ENCODE measurements at regions not wholly inside any gene's neighbourhood (a gene's known extent, or its start where the extent isn't known, plus 50 kb on each side); places are given as distances from the start of the nearest gene placed in this dataset.
"Not testable (repeated sequence)": the region's sequence is repeated elsewhere in the genome, so short reads cannot be mapped to it uniquely, and the experiment has no call there.

DNA sequence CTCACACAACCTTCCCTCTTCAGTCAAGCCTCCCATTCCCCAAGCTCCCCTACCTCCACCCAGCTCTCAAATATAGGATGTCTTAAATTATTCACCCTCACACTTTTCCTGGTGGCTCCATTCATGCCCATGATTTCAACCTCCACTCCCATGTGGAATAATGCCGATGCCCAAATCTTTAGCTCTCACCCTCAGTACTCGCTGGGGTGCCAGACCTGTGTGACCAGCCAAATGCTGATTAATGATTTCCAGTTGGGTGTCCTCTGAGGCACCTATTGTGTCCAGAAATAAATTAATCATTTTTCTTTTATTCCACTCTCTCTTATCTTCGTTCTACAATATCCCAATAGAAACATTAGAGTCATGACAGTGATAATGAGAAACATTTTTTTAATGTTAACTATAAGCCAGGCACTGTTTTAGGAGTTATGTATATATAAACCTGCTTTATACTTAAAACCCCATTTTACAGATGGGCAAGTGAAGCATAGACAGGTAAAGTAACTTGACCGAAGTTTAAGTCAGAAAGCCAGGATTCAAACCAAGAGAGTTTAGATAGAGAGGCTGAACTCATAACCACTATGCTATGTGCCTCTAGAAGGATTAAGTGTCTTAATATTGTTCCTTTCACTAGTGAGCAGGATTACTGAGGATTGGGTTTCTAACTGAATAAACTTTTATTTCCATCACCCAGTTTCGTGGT is 209.7 kb downstream of the DUSP10 start:
- H3K9me3 Mint-ChIP-seq: no peaks in the 10 kb centered on the region
- DNase-seq: no peak
- ATAC-seq: no peak
- no peaks in the 10 kb centered on the region for H3K36me3 Mint-ChIP-seq (ENCODE audit: low read depth)
- H3K4me1 Mint-ChIP-seq: no peaks in the 10 kb centered on the region
- peaks cover 27% of the 10 kb centered on the region for H3K27me3 Mint-ChIP-seq
- no peak overlapping the region for H3K4me3 Mint-ChIP-seq
- no peak overlapping the region for H3K27ac Mint-ChIP-seq

- Mint-ChIP-seq H3K4me3 (no peak overlapping the region), H3K27me3 (peaks cover 31% of the 10 kb centered on the region), H3K9me3 (no peaks in the 10 kb centered on the region), H3K36me3 (ENCODE audit: low read depth) (no peaks in the 10 kb centered on the region), H3K27ac (no peak overlapping the region), H3K4me1 (no peaks in the 10 kb centered on the region)
- ATAC-seq: no peak
- no peak for DNase-seq
Observed at GRCh38 chr1:221541296-221541695, 200.6 kb downstream of the DUSP10 start.

DNA sequence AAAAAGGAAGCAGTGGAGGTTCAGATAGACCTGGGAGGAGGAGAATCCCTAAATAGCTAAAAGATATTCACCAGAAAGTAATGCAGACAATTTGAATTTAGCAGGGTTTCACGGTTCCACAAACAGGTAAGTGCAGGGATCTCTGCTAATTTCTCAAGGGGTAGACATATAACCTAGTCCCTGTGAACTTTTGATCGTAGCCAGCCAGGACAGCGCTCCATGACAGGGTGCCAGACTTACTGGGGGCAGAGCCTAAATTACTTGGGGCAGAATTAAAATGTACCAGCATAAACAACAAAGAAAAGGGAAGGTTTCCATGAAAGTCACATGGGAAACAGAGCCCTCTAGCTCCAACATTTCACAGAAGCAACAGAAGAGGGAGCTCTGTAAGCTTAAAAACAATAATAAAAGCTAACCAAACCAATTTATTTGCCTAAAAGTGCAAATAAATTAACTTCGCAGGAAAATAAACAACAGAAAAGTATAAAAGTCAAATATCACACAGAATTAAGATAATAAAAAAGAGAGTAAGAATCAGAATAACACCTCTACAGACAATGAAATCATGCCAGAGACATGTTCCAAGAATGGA is 198.3 kb downstream of the DUSP10 start:
- no peak overlapping the region for H3K27ac Mint-ChIP-seq
- no peaks in the 10 kb centered on the region for H3K9me3 Mint-ChIP-seq
- no peak overlapping the region for H3K4me3 Mint-ChIP-seq
- peaks cover 9% of the 10 kb centered on the region for H3K27me3 Mint-ChIP-seq
- H3K36me3 Mint-ChIP-seq (ENCODE audit: low read depth): no peaks in the 10 kb centered on the region
- no peak for DNase-seq
- no peak for ATAC-seq
- no peaks in the 10 kb centered on the region for H3K4me1 Mint-ChIP-seq

GRCh38 chr1:221548942-221549341 is 192.9 kb downstream of the DUSP10 start:
- Mint-ChIP-seq H3K27me3 (no peaks in the 10 kb centered on the region), H3K27ac (no peak overlapping the region), H3K4me1 (no peaks in the 10 kb centered on the region), H3K36me3 (ENCODE audit: low read depth) (no peaks in the 10 kb centered on the region), H3K4me3 (no peak overlapping the region), H3K9me3 (no peaks in the 10 kb centered on the region)
- ATAC-seq (no peak), DNase-seq (no peak)

DNA sequence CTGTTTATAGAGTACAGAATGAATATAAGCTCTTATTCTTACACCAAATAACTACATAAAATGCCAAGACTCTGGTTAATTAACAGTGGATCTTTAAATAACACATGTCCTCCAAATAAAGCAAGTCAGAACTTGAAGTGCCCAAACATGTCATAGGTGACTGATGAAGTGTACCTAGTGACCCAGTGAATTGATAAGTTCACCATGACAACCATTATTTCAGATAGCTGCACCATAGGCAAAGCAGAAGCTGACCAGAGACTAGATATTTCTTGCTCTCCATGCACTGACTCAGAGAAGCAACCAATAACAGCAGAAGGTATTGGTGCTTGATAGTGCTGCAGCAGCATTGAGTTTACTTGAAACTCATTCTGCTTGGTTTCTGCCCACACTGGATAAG is 192.1 kb downstream of the DUSP10 start:
- H3K4me1 Mint-ChIP-seq: no peaks in the 10 kb centered on the region

GRCh38 chr1:221552792-221553191 is 189.1 kb downstream of the DUSP10 start:
- not testable (repeated sequence) for H3K4me3 Mint-ChIP-seq; DNase-seq; H3K27me3 Mint-ChIP-seq; H3K4me1 Mint-ChIP-seq; H3K36me3 Mint-ChIP-seq (ENCODE audit: low read depth); ATAC-seq; H3K27ac Mint-ChIP-seq; H3K9me3 Mint-ChIP-seq

More for the DNA sequence above, 192.1 kb downstream of the DUSP10 start:
- ATAC-seq (no peak), DNase-seq (no peak)
- Mint-ChIP-seq H3K27me3 (no peaks in the 10 kb centered on the region), H3K27ac (no peak overlapping the region), H3K36me3 (ENCODE audit: low read depth) (no peaks in the 10 kb centered on the region), H3K4me3 (no peak overlapping the region), H3K9me3 (no peaks in the 10 kb centered on the region)

DNA sequence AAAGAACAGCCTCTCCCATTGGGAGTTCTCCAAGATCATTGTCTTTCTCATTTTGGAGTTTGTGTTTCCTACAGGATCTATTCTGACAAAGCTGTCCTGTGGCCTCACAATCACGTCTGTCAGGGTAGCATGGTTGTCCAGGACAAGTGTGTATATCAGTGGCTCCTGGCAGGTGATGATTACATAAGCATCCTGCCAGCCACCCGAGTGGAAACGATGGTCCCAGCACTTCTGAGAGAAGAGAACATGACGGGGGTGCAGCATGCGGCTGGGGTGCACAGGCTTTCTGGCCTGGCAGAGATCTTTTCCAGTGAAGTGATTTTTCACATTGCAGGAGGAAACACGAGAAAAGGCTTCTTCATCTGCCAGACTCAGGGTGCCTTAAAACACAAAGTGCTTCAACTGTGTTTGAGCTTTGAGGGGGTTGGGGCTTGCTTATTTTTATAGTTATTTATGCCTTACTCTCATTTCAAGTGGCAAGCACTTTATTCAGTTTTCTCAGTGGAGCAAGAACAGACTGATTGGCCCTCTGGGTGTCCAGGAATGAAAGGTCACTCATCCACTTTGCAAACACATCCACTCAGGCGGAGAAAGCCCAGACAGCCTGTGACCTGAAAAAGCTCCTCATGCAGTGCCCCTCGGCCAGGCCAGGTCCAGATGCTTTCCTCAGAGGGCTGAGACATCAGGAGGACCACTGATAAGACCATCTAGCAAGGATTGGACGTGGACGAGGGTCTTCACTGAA is 186.0 kb downstream of the DUSP10 start:
- Mint-ChIP-seq H3K27me3 (peaks cover 1% of the 10 kb centered on the region), H3K4me1 (no peaks in the 10 kb centered on the region), H3K4me3 (no peak overlapping the region), H3K36me3 (ENCODE audit: low read depth) (no peaks in the 10 kb centered on the region), H3K9me3 (no peaks in the 10 kb centered on the region), H3K27ac (no peak overlapping the region)
- DNase-seq: no peak
- ATAC-seq: no peak

DNA sequence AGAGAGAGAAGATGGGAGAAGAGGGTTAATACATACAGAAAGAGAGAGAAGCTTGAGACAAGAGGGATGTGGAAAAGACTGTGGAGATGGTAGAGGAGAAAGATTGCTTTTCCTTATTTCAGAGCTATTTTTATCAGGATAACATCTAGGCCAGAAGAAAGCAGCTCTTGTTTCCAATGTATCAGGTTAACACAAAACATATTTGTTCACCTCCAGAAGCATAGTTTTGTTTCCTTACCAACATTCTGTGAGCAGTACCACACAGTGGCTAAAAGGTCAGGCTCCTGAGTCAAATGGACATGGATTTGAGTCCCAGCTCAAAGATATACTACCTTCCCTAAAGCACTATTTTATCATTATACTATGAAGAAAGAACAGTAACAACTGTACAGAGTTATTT is 185.5 kb downstream of the DUSP10 start:
- Mint-ChIP-seq H3K36me3 (ENCODE audit: low read depth) (no peaks in the 10 kb centered on the region), H3K4me3 (no peak overlapping the region), H3K27me3 (peaks cover 1% of the 10 kb centered on the region), H3K27ac (no peak overlapping the region), H3K4me1 (no peaks in the 10 kb centered on the region), H3K9me3 (no peaks in the 10 kb centered on the region)
- ATAC-seq (no peak), DNase-seq (no peak)

- Mint-ChIP-seq H3K9me3 (no peaks in the 10 kb centered on the region), H3K27me3 (peaks cover 1% of the 10 kb centered on the region), H3K27ac (no peak overlapping the region), H3K4me3 (no peak overlapping the region), H3K36me3 (ENCODE audit: low read depth) (no peaks in the 10 kb centered on the region), H3K4me1 (no peaks in the 10 kb centered on the region)
- ATAC-seq (no peak), DNase-seq (no peak)
Observed at GRCh38 chr1:221557013-221557412, 184.9 kb downstream of the DUSP10 start.

DNA sequence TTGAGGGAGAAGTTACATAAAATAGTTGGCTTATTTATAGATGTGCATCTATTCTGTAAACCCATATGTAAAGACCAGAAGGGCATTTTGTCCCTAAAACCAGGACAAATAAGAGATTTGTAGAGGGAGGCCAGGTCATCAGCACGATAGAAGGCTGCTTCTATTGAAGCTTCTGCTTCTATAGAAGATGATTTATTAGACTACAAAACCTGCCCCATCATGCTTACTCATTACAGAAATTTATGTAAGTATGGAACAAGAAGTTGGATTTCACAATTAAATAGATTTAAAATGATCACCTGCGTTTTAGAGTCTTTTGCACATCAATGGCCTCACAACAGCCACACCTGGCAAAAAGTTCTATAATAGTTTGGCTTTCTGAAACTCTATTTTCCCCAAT is 183.5 kb downstream of the DUSP10 start:
- Mint-ChIP-seq H3K27me3 (peaks cover 1% of the 10 kb centered on the region), H3K27ac (no peak overlapping the region), H3K9me3 (no peaks in the 10 kb centered on the region), H3K4me1 (no peaks in the 10 kb centered on the region), H3K36me3 (ENCODE audit: low read depth) (no peaks in the 10 kb centered on the region), H3K4me3 (no peak overlapping the region)
- ATAC-seq: no peak
- DNase-seq: no peak

- Mint-ChIP-seq H3K36me3 (ENCODE audit: low read depth) (no peaks in the 10 kb centered on the region), H3K9me3 (no peaks in the 10 kb centered on the region), H3K4me1 (no peaks in the 10 kb centered on the region), H3K4me3 (no peak overlapping the region), H3K27me3 (peaks cover 1% of the 10 kb centered on the region), H3K27ac (no peak overlapping the region)
- ATAC-seq (no peak), DNase-seq (no peak)
Observed at GRCh38 chr1:221559911-221560310, 182.0 kb downstream of the DUSP10 start.

- Mint-ChIP-seq H3K36me3 (ENCODE audit: low read depth) (no peaks in the 10 kb centered on the region), H3K4me1 (no peaks in the 10 kb centered on the region), H3K9me3 (no peaks in the 10 kb centered on the region), H3K4me3 (no peak overlapping the region), H3K27me3 (peaks cover 1% of the 10 kb centered on the region), H3K27ac (no peak overlapping the region)
- DNase-seq (no peak), ATAC-seq (no peak)
Observed at GRCh38 chr1:221562542-221563475, 179.1 kb downstream of the DUSP10 start.

GRCh38 chr1:221563476-221563921 is 178.4 kb downstream of the DUSP10 start:
- Mint-ChIP-seq H3K4me3 (no peak overlapping the region), H3K9me3 (no peaks in the 10 kb centered on the region), H3K36me3 (ENCODE audit: low read depth) (no peaks in the 10 kb centered on the region), H3K27me3 (peaks cover 1% of the 10 kb centered on the region), H3K4me1 (no peaks in the 10 kb centered on the region), H3K27ac (no peak overlapping the region)
- DNase-seq (no peak), ATAC-seq (no peak)

GRCh38 chr1:221564891-221565290 is 177.0 kb downstream of the DUSP10 start:
- Mint-ChIP-seq H3K4me3 (no peak overlapping the region), H3K36me3 (ENCODE audit: low read depth) (no peaks in the 10 kb centered on the region), H3K9me3 (no peaks in the 10 kb centered on the region), H3K4me1 (no peaks in the 10 kb centered on the region), H3K27ac (no peak overlapping the region), H3K27me3 (no peaks in the 10 kb centered on the region)
- no peak for ATAC-seq
- DNase-seq: no peak

Measured in activated naive CD8-positive, alpha-beta T cell treated with anti-CD3 and anti-CD28 coated beads, Interleukin-2, amount 50 U/mL, for 24 hours (primary cell).